GM19395 (cell line): ENCODE measurements at regions not wholly inside any gene's neighbourhood (a gene's known extent, or its start where the extent isn't known, plus 50 kb on each side); places are given as distances from the start of the nearest gene placed in this dataset.

Experiments
- ATAC-seq: cut with Tn5 transposase; IDR thresholded peaks from one replicate; pipeline ENCODE4 v1.9.1; 2021; ENCODE audit warnings: mild to moderate bottlenecking, moderate library complexity; ENCODE audit not compliant: unreplicated experiment

DNA sequence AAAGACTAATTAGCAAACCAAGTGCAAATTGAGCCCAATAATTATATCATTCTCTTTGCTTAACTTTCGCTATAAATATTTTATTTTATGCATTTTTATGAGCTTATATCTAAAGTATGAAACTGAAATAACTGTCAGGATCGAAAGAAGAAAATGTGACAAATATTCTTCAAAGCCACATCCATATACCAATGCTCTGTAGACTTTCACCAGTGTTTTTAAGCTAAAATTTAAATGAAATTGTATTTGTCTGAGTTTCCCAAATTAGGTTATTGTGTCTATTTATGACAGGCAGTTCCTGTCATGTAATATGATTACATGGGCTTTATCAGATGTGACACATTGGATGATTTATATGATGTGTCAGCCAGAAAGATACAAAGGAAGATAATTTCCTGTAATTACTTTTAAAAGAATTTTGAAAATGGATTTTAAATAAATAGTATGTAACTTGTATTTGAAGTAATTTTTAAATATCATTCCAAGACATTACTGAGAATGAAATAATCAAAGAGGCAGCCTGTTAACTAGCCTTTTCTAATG lies 317.9 kb upstream of the KLF6 start:
- ATAC-seq: no peak

- ATAC-seq: peak; percentile 74
Measured at GRCh38 chr10:4101918-4102654, 317.1 kb upstream of the KLF6 start.

- no peak for ATAC-seq
Measured at GRCh38 chr10:4100380-4100779, 315.4 kb upstream of the KLF6 start.

DNA sequence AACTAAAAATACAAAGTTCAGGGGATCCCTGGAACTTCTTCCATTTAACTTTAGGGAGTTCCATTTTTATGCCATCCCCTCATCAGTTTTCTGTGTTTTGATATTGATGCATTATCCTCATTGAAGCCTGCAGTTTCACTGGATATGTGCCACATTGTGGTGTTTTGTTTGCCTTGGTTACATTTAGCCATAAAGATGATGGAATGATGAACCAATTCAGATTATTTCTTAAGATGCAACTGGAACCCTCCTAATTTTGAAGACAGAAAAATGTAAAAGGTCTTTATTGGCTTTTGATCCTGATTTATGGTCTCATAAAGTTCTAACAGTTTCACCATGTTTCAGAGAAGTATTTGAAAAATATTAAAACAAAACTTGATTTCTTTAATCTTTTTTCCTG lies 314.2 kb upstream of the KLF6 start:
- ATAC-seq: no peak

- ATAC-seq: no peak
Measured at GRCh38 chr10:4095166-4095917, 310.3 kb upstream of the KLF6 start.

GRCh38 chr10:4094751-4095150 lies 309.7 kb upstream of the KLF6 start:
- ATAC-seq: no peak

GRCh38 chr10:4093438-4093837 lies 308.4 kb upstream of the KLF6 start:
- ATAC-seq: no peak

DNA sequence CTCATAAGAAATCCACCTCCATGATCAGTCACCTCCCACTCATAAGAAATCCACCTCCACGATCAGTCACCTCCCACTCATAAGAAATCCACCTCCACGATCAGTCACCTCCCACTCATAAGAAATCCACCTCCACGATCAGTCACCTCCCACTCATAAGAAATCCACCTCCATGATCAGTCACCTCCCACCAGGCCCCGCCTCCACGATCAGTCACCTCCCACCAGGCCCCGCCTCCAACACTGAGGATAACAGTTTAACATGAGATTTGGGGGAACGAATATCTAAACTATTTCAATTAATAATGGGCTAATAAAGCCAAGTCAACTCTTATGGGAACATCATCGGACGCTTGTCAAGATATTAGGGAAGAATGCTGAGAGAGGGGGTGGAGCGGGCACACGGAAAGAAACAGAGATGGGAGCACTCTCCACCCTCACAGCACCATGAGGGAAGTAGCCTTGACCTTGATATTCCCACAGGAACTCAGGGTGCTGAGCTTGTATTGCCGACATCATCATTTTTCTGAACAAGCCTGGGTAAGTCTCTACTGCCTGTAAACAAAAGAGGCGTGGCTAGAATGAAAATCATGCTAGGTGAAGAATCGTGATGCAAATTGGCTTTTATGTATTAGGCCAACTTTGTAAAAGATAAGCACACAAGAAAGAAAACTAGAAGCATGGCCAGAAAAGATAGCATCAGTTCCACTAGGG lies 303.5 kb upstream of the KLF6 start:
- ATAC-seq: no peak

GRCh38 chr10:4086131-4086898 lies 301.3 kb upstream of the KLF6 start:
- ATAC-seq: no peak

GRCh38 chr10:4083509-4084003 lies 298.5 kb upstream of the KLF6 start:
- no peak for ATAC-seq

GRCh38 chr10:4082861-4083260 lies 297.9 kb upstream of the KLF6 start:
- no peak for ATAC-seq

DNA sequence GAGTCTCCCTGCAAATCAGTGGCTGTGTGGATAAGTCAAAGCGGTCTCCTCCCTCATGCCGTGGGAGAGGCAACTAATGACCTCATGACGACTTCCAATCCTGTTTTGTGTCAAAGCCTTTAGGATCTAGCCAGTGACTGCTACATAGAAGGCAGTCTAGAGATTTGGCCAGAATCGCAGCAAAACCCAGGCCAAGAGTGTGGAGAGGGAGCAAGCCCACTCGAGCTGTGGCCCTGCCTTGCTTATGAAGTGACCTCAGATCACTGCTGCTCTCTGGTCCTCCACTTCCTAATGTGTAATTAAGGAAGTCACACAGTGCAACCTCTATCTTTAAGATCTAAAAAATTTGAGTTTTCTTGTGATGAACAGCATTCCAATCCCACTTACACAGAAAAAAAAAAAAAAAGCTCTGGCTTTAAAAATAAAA lies 296.7 kb upstream of the KLF6 start:
- ATAC-seq: no peak

DNA sequence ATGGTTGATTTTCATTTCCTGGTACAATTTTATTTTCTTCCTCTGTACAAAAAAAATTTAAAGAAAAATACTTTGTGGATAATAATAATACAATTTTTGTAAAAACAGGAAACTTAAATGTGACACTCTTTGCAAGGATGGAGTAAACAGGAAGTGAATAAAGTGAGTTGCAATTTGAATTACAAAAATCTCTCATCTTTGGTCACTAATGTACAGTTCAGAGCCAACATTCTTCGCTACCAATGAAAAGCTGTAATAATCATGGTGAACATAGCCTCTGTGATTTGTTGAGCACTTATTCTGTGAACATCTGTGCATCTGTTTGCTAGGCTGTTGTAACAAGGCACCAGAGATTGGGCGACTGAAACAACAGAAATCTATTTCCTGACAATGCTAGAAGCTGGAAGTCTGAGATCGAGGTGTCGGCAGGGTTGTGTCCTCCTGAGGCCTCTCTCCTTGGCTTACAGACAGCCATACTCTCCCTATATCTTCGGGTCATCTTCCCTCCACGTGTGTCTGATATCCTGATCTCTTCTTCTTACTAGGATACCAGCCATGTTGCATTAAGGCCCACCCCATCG lies 295.3 kb upstream of the KLF6 start:
- no peak for ATAC-seq

GRCh38 chr10:4079803-4080202 lies 294.8 kb upstream of the KLF6 start:
- no peak for ATAC-seq

DNA sequence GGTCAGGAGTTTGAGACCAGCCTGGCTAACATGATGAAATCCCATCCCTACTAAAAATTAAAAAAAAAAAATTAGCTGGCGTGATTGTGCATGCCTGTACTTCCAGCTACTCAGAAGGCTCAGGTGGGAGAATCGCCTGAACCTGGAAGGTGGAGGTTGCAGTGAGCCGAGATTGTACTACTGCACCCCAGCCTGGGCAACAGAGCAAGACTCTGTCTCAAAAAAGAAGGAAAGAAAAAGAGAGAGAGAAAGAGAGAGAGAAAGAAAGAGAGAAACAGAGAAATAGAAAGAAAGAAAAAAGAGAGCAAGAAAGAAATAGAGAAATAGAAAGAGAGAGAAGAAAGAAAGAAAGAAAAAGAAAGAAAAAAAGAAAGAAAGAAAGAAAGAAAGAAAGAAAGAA lies 292.8 kb upstream of the KLF6 start:
- ATAC-seq: no peak

DNA sequence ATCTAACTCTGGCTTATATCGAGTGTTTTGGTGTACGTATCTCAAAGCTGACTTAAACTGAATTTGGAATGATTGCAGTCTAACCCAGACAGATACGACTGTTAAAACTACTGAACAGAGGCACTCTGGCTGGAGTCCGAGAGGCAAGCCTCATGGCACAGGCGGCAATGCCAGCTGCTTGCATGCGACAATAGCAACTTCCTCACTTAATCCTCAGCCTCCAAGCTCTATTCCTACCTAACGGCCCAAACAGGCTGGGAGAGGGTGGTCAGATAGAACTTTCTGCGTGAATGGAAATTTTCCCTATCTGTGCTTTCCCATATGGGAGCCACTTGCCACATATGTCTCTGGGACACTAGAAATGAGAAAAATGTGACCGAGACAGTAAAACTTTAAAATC lies 292.0 kb upstream of the KLF6 start:
- ATAC-seq: no peak

GRCh38 chr10:4075443-4075842 lies 290.4 kb upstream of the KLF6 start:
- ATAC-seq: no peak

DNA sequence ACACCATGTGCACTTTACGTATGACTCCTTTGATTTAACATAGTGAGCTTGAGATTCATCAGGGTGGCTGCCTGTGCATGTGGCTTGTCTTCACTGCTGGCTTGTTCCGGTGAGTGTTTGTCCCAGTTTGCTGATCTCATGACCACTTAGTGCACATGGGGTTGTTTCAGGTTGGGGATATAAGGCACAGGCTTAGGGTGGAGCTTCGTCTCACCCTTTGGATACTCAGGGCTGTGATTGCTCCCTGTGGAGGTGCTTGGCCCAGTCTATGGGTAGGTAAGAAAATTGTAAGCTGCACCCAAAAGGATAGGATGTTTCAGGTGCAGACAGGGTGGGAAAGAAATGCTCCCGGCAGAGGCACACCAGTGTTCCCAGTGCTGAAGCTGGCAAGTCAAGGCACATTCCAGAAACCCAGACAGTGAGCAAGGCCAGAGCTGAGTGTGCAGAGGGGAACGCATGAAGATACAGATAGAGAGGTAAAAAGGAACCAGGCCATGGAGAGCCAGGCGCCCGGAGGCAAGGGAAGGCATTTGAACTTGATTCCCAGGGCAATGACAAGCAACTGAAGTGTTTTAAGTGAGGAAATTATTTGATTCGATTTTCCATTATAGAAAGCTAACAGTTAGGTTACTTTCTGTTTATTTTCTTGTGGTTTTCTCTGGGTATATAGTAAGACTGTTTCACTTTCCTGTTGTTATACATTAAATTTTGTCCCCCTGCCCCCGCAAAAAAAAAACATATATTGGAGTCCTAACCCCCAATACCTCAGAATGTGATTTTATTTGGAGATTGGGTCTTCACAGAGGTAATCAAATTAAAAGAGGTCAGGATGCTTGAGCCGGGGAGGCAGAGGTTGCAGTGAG lies 289.8 kb upstream of the KLF6 start:
- no peak for ATAC-seq

GRCh38 chr10:4073912-4074311 lies 288.9 kb upstream of the KLF6 start:
- no peak for ATAC-seq
